CD4-positive, alpha-beta T cell (primary cell): ENCODE measurements at regions not wholly inside any gene's neighbourhood (a gene's known extent, or its start where the extent isn't known, plus 50 kb on each side); places are given as distances from the start of the nearest gene placed in this dataset.

Experiments
- ATAC-seq: fragments of 200-7000 bp; cut with Tn5 transposase; one replicate; pipeline ENCODE4 v1.10.0; 2022; ENCODE audit warnings: mild to moderate bottlenecking; ENCODE audit not compliant: poor library complexity
- CTCF ChIA-PET: fragments of 350-600 bp; sonication (Branson Sonifier 250); formaldehyde crosslinking; loops from one replicate; lab custom pipeline; 2021; ENCODE audit warnings: antibody characterized with exemption, inconsistent platforms; lab: Charles Lee
- POLR2A ChIA-PET: fragments of 350-600 bp; sonication (Branson Sonifier 250); formaldehyde crosslinking; loops from one replicate; lab custom pipeline; 2021; ENCODE audit warnings: antibody characterized with exemption, inconsistent platforms; lab: Charles Lee
- DNase-seq, 14 experiments: peaks; one replicate each; pipeline ENCODE4 v3.0.0-alpha.2; 2013 to 2020; ENCODE audit warnings: mixed read lengths in 2 of 14
- H3K27ac ChIP-seq, 2 donors: one replicate each; pipeline versions ENCODE4 v1.5.1 to v1.7.0; 2013; ENCODE audit warnings: low read length in 2 of 2, low read depth in 1 of 2, mild to moderate bottlenecking in 1 of 2
- H3K27me3 ChIP-seq, 2 experiments: 1 replicate in 1 of 2; 2 replicates in 1 of 2; pipeline versions ENCODE4 v1.6.1 to v1.7.0; 2013; ENCODE audit warnings: low read length in 2 of 2, control low read depth in 1 of 2, mild to moderate bottlenecking in 1 of 2, moderate library complexity in 1 of 2; ENCODE audit not compliant: insufficient read depth in 2 of 2, control insufficient read depth in 1 of 2
- H3K36me3 ChIP-seq: one replicate; pipeline ENCODE4 v1.6.1; 2013; ENCODE audit warnings: low read length, control low read depth; ENCODE audit not compliant: insufficient read depth
- H3K4me1 ChIP-seq: one replicate; pipeline ENCODE4 v1.6.1; 2013; ENCODE audit warnings: low read length, control low read depth; ENCODE audit not compliant: insufficient read depth
- H3K4me3 ChIP-seq: one replicate; pipeline ENCODE4 v1.5.1; 2013; ENCODE audit warnings: mild to moderate bottlenecking, low read length, moderate library complexity
- H3K9me3 ChIP-seq, 2 experiments: 1 replicate in 1 of 2; 2 replicates in 1 of 2; pipeline versions ENCODE4 v1.6.1 to v1.7.0; 2013; ENCODE audit warnings: low read length in 2 of 2, mild to moderate bottlenecking in 2 of 2, control low read depth in 1 of 2, moderate library complexity in 1 of 2; ENCODE audit not compliant: control insufficient read depth in 1 of 2, insufficient read depth in 1 of 2
- H3K27ac Mint-ChIP-seq: one replicate; pipeline ENCODE4 v1.8.0; 2020; ENCODE audit warnings: mixed read lengths
- H3K27me3 Mint-ChIP-seq: one replicate; pipeline ENCODE4 v1.8.0; 2021; ENCODE audit warnings: mixed read lengths
- H3K36me3 Mint-ChIP-seq: one replicate; pipeline ENCODE4 v1.8.0; 2021; ENCODE audit warnings: low read depth, mixed read lengths
- H3K4me1 Mint-ChIP-seq: one replicate; pipeline ENCODE4 v1.8.0; 2021; ENCODE audit warnings: low read depth, mixed read lengths
- H3K4me3 Mint-ChIP-seq: one replicate; pipeline ENCODE4 v1.8.0; 2020; ENCODE audit warnings: mild to moderate bottlenecking, mixed read lengths
- H3K9me3 Mint-ChIP-seq: one replicate; pipeline ENCODE4 v1.8.0; 2020; ENCODE audit warnings: mixed read lengths
- CTCF ChIP-seq: fragments of 200-600 bp; IDR thresholded peaks from one replicate; pipeline ENCODE4 v1.8.0; 2022; ENCODE audit warnings: antibody characterized with exemption, mild to moderate bottlenecking
- intact Hi-C, 2 experiments: fragments of 100-400 bp; cut with DNase I in 1 of 2; cut with micrococcal nuclease in 1 of 2; formaldehyde crosslinking; loops; one replicate each; pipeline versions ENCODE4 v1.15.1 to v1.9.0; 2023 to 2025; cut with DNase I, micrococcal nuclease

- Mint-ChIP-seq H3K4me3 (no peak overlapping the region), H3K36me3 (no peaks in the 10 kb centered on the region), H3K9me3 (no peaks in the 10 kb centered on the region), H3K27ac (no peak overlapping the region), H3K27me3 (no peaks in the 10 kb centered on the region), H3K4me1 (no peaks in the 10 kb centered on the region)
- Histone ChIP-seq H3K4me1 (no peaks in the 10 kb centered on the region), H3K4me3 (no peak overlapping the region), H3K27ac (no peak overlapping the region), H3K36me3 (no peaks in the 10 kb centered on the region), H3K27me3 (no peaks in the 10 kb centered on the region), H3K9me3 (peaks cover 0 to 12% of the 10 kb centered on the region in 2 experiments)
- ATAC-seq (no peak), DNase-seq (no peak)
- POLR2A ChIA-PET: no interaction called here
- CTCF ChIA-PET: no interaction called here
- intact Hi-C loops: no loop called here
- no peak for TF ChIP-seq CTCF
Observed at GRCh38 chr10:125263551-125263950, 103.2 kb upstream of the CTBP2 start.

- Mint-ChIP-seq H3K4me1 (no peaks in the 10 kb centered on the region), H3K9me3 (no peaks in the 10 kb centered on the region), H3K27me3 (no peaks in the 10 kb centered on the region), H3K36me3 (no peaks in the 10 kb centered on the region), H3K4me3 (no peak overlapping the region), H3K27ac (no peak overlapping the region)
- no peak overlapping the region for H3K4me3 ChIP-seq
- H3K27me3 ChIP-seq: no peaks in the 10 kb centered on the region
- no peaks in the 10 kb centered on the region for H3K36me3 ChIP-seq
- H3K9me3 ChIP-seq: peaks cover 0 to 12% of the 10 kb centered on the region in 2 experiments
- ATAC-seq: no peak
- no peak for TF ChIP-seq CTCF
- intact Hi-C loops: no loop called here
- ChIA-PET POLR2A (no interaction called here), CTCF (no interaction called here)
- DNase-seq: no peak
- H3K27ac ChIP-seq: no peak overlapping the region
- H3K4me1 ChIP-seq: no peaks in the 10 kb centered on the region
Observed at GRCh38 chr10:125262920-125263319, 102.6 kb upstream of the CTBP2 start.

- Mint-ChIP-seq H3K4me1 (no peaks in the 10 kb centered on the region), H3K36me3 (no peaks in the 10 kb centered on the region), H3K4me3 (no peak overlapping the region), H3K9me3 (no peaks in the 10 kb centered on the region), H3K27me3 (no peaks in the 10 kb centered on the region), H3K27ac (no peak overlapping the region)
- Histone ChIP-seq H3K9me3 (peaks cover 0 to 16% of the 10 kb centered on the region in 2 experiments), H3K4me3 (no peak overlapping the region), H3K27me3 (no peaks in the 10 kb centered on the region), H3K36me3 (no peaks in the 10 kb centered on the region), H3K4me1 (no peaks in the 10 kb centered on the region), H3K27ac (no peak overlapping the region)
- ATAC-seq: no peak
- DNase-seq: no peak
- no peak for TF ChIP-seq CTCF
- ChIA-PET CTCF (no interaction called here), POLR2A (no interaction called here)
- intact Hi-C loops: no loop called here
Observed at GRCh38 chr10:125262409-125262808, 102.0 kb upstream of the CTBP2 start.
